H1 (cell line): ENCODE measurements at regions not wholly inside any gene's neighbourhood (a gene's known extent, or its start where the extent isn't known, plus 50 kb on each side); places are given as distances from the start of the nearest gene placed in this dataset.

Source experiments
- CTCF ChIA-PET: fragments of 300-600 bp; sonication (Branson Sonifier 250); formaldehyde crosslinking; loops from one replicate; lab custom pipeline; 2021; ENCODE audit not compliant: partially characterized antibody; lab: Charles Lee
- POLR2A ChIA-PET: fragments of 300-600 bp; sonication (Branson Sonifier 250); formaldehyde crosslinking; loops from one replicate; lab custom pipeline; 2021; ENCODE audit warnings: inconsistent platforms; ENCODE audit not compliant: partially characterized antibody; lab: Charles Lee
- DNase-seq, 2 experiments: peaks; one replicate each; pipeline versions ENCODE4 v3.0.0 to v3.0.0-alpha.2; 2010 to 2022; ENCODE audit warnings: low spot score in 2 of 2, low read depth in 1 of 2, mixed read lengths in 1 of 2
- FAIRE-seq: peaks from 2 replicates; lab custom pipeline; 2011; peaks lifted over from hg19 to GRCh38; lab: Jason Lieb, UNC
- H2AFZ ChIP-seq: 2 replicates; pipeline ENCODE4 v1.8.1; 2012; ENCODE audit warnings: low read length, inconsistent platforms
- H2AK5ac ChIP-seq: 2 replicates; pipeline ENCODE4 v1.6.1; 2013; ENCODE audit warnings: low read depth, low read length
- H2BK120ac ChIP-seq: replicated peaks from 2 replicates; pipeline ENCODE3; 2013; ENCODE audit warnings: low read depth, low read length, inconsistent platforms
- H2BK12ac ChIP-seq: 2 replicates; pipeline ENCODE4 v1.6.1; 2013; ENCODE audit warnings: low read depth, low read length
- H2BK15ac ChIP-seq: 2 replicates; pipeline ENCODE4 v1.6.1; 2013; ENCODE audit warnings: low read length
- H2BK20ac ChIP-seq: 2 replicates; pipeline ENCODE4 v1.6.1; 2013; ENCODE audit warnings: low read length
- H2BK5ac ChIP-seq: 2 replicates; pipeline ENCODE4 v1.6.1; 2013; ENCODE audit warnings: low read depth, low read length
- H3K14ac ChIP-seq: 2 replicates; pipeline ENCODE4 v1.6.1; 2013; ENCODE audit warnings: inconsistent platforms; ENCODE audit not compliant: insufficient read length
- H3K18ac ChIP-seq: 2 replicates; pipeline ENCODE4 v1.6.1; 2013; ENCODE audit warnings: low read length; ENCODE audit errors: extremely low read depth
- H3K23ac ChIP-seq: 2 replicates; pipeline ENCODE4 v1.6.1; 2013; ENCODE audit warnings: inconsistent platforms; ENCODE audit not compliant: insufficient read length
- H3K23me2 ChIP-seq: 2 replicates; pipeline ENCODE4 v1.6.1; 2013; ENCODE audit warnings: low read depth, low read length
- H3K27ac ChIP-seq: 2 replicates; pipeline ENCODE4 v1.6.1; 2011; ENCODE audit warnings: low read depth, low read length, inconsistent platforms
- H3K27me3 ChIP-seq, 4 experiments: replicated peaks in 1 of 4; 1 replicate in 1 of 4; 2 replicates in 3 of 4; pipeline versions ENCODE4 v1.6.1 to v1.8.1; 2011 to 2013; ENCODE audit warnings: low read length in 3 of 4, mild to moderate bottlenecking in 3 of 4, inconsistent platforms in 2 of 4, mixed read lengths in 2 of 4, moderate library complexity in 1 of 4; ENCODE audit not compliant: control insufficient read depth in 3 of 4, insufficient read depth in 3 of 4; ENCODE audit errors: extremely low read depth in 1 of 4
- H3K36me3 ChIP-seq, 4 experiments: 2 replicates each; pipeline versions ENCODE4 v1.6.1 to v1.8.1; 2011 to 2013; ENCODE audit warnings: mild to moderate bottlenecking in 4 of 4, low read length in 3 of 4, moderate library complexity in 2 of 4, control low read depth in 1 of 4, inconsistent platforms in 1 of 4; ENCODE audit not compliant: insufficient read depth in 4 of 4, control insufficient read depth in 2 of 4
- H3K4ac ChIP-seq: replicated peaks from 2 replicates; pipeline ENCODE3; 2013; ENCODE audit warnings: low read length, low read depth, mixed read lengths, inconsistent platforms; ENCODE audit not compliant: insufficient read length
- H3K4me1 ChIP-seq, 4 experiments: replicated peaks in 1 of 4; 1 replicate in 1 of 4; 2 replicates in 3 of 4; pipeline versions ENCODE4 v1.6.1 to v1.8.1; 2011 to 2013; ENCODE audit warnings: low read length in 3 of 4, inconsistent platforms in 2 of 4, mixed read lengths in 1 of 4; ENCODE audit not compliant: insufficient read depth in 4 of 4, control insufficient read depth in 3 of 4
- H3K4me2 ChIP-seq, 2 experiments: 2 replicates each; pipeline versions ENCODE4 v1.6.1 to v1.8.1; 2011 to 2013; ENCODE audit warnings: low read depth in 2 of 2, low read length in 2 of 2, control low read depth in 1 of 2, inconsistent platforms in 1 of 2, mild to moderate bottlenecking in 1 of 2; ENCODE audit not compliant: insufficient read depth in 1 of 2
- H3K4me3 ChIP-seq, 4 experiments: fragments of 200-600, 300-600 bp in 1 of 4; sonication (generic), shearing (Covaris generic), sonication (Bioruptor Twin) in 1 of 4; 2 replicates each; pipeline versions ENCODE4 v1.5.1 to v1.8.1; 2011 to 2016; ENCODE audit warnings: low read length in 4 of 4, low read depth in 3 of 4, control low read depth in 2 of 4, inconsistent platforms in 2 of 4, mild to moderate bottlenecking in 2 of 4, mixed read lengths in 1 of 4, moderate library complexity in 1 of 4; ENCODE audit not compliant: insufficient read depth in 2 of 4; ENCODE audit errors: extremely low read depth in 1 of 4
- H3K56ac ChIP-seq: replicated peaks from 2 replicates; pipeline ENCODE3; 2013; ENCODE audit warnings: low read depth, mild to moderate bottlenecking, mixed read lengths, low read length, inconsistent platforms; ENCODE audit not compliant: insufficient read length
- H3K79me1 ChIP-seq: 2 replicates; pipeline ENCODE4 v1.6.1; 2013; ENCODE audit warnings: low read depth, low read length, control low read depth
- H3K79me2 ChIP-seq, 2 experiments: 2 replicates each; pipeline versions ENCODE4 v1.6.1 to v1.8.1; 2012 to 2013; ENCODE audit warnings: low read length in 2 of 2, mild to moderate bottlenecking in 2 of 2, inconsistent platforms in 1 of 2; ENCODE audit not compliant: insufficient read depth in 2 of 2, control insufficient read depth in 1 of 2
- H3K9ac ChIP-seq, 4 experiments: replicated peaks in 1 of 4; 1 replicate in 1 of 4; 2 replicates in 3 of 4; pipeline versions ENCODE4 v1.6.1 to v1.8.1; 2011 to 2013; ENCODE audit warnings: low read depth in 3 of 4, low read length in 3 of 4, control low read depth in 2 of 4, mild to moderate bottlenecking in 2 of 4, moderate library complexity in 2 of 4, inconsistent platforms in 1 of 4; ENCODE audit errors: extremely low read depth in 1 of 4
- H3K9me3 ChIP-seq, 2 experiments: 2 replicates each; pipeline versions ENCODE4 v1.6.1 to v1.8.1; 2012 to 2013; ENCODE audit warnings: mild to moderate bottlenecking in 2 of 2, moderate library complexity in 2 of 2, control low read depth in 1 of 2, inconsistent platforms in 1 of 2, low read depth in 1 of 2, low read length in 1 of 2, mixed read lengths in 1 of 2; ENCODE audit not compliant: insufficient read depth in 2 of 2
- H4K20me1 ChIP-seq, 2 experiments: replicated peaks in 1 of 2; 2 replicates each; pipeline versions ENCODE3 to v1.8.1; 2011 to 2013; ENCODE audit warnings: inconsistent platforms in 2 of 2, low read length in 2 of 2, mild to moderate bottlenecking in 1 of 2; ENCODE audit not compliant: insufficient read depth in 2 of 2, control insufficient read depth in 1 of 2
- H4K5ac ChIP-seq: 2 replicates; pipeline ENCODE4 v1.6.1; 2013; ENCODE audit warnings: low read length, low read depth, mixed read lengths, inconsistent platforms; ENCODE audit not compliant: insufficient read length
- H4K8ac ChIP-seq: 2 replicates; pipeline ENCODE4 v1.8.0; 2013; ENCODE audit warnings: mild to moderate bottlenecking, moderate library complexity, low read length, inconsistent platforms; ENCODE audit not compliant: insufficient read depth; ENCODE audit errors: extremely low read depth
- H4K91ac ChIP-seq: replicated peaks from 2 replicates; pipeline ENCODE3; 2013; ENCODE audit warnings: low read length, mixed read lengths, inconsistent platforms; ENCODE audit not compliant: insufficient read length
- GABPA ChIP-seq: IDR thresholded peaks from 2 replicates; pipeline ENCODE4 v1.6.1; 2011; ENCODE audit warnings: mild to moderate bottlenecking, low read length, moderate library complexity, borderline replicate concordance; ENCODE audit not compliant: insufficient read depth
- WGBS, 2 experiments: shearing (Covaris generic) in 1 of 2; methylation state at CpG; one replicate each; pipeline versions ENCODE4 v1.1.6 to v1.1.7; 2013 to 2015; ENCODE audit warnings: low lambda C conversion rate in 2 of 2, mixed read lengths in 2 of 2, inconsistent platforms in 1 of 2, low coverage in 1 of 2, missing lambda C conversion rate in 1 of 2; ENCODE audit not compliant: insufficient replicate concordance in 2 of 2, insufficient coverage in 1 of 2, insufficient read length in 1 of 2; ENCODE audit errors: extremely low coverage in 1 of 2, missing lambda C conversion rate in 1 of 2; 5-methylcytosine and 5-hydroxymethylcytosine counted together

GRCh38 chr5:57396701-57397100, 85.9 kb downstream of the ACTBL2 start:
- CTCF ChIA-PET: no interaction called here
- H4K8ac ChIP-seq: no peak overlapping the region
- no peak overlapping the region for H2BK15ac ChIP-seq
- DNase-seq (no peak), FAIRE-seq (no peak)
- no peaks in the 10 kb centered on the region for H3K4me1 ChIP-seq
- H3K23ac ChIP-seq: no peak overlapping the region
- no peaks in the 10 kb centered on the region for H4K20me1 ChIP-seq
- no peak overlapping the region for H3K56ac ChIP-seq
- H2AFZ ChIP-seq: no peak overlapping the region
- H2AK5ac ChIP-seq: no peak overlapping the region
- no peak overlapping the region for H2BK120ac ChIP-seq
- WGBS, 2 experiments: 95% methylated on average over 3 of the region's 3 CpGs; no CpG with 5 or more reads in 1 of the 2 experiments
- no peak overlapping the region for H3K4ac ChIP-seq
- no peak overlapping the region for H3K4me3 ChIP-seq
- H3K27me3 ChIP-seq: no peaks in the 10 kb centered on the region
- H4K91ac ChIP-seq: no peak overlapping the region
- no peaks in the 10 kb centered on the region for H3K79me2 ChIP-seq
- H3K36me3 ChIP-seq: no peaks in the 10 kb centered on the region
- H2BK5ac ChIP-seq: no peak overlapping the region
- no peak overlapping the region for H2BK12ac ChIP-seq
- H4K5ac ChIP-seq: no peak overlapping the region
- H2BK20ac ChIP-seq: no peak overlapping the region
- no peak for TF ChIP-seq GABPA
- no peak overlapping the region for H3K27ac ChIP-seq
- no peak overlapping the region for H3K14ac ChIP-seq
- no peaks in the 10 kb centered on the region for H3K79me1 ChIP-seq
- H3K23me2 ChIP-seq: no peaks in the 10 kb centered on the region
- no peak overlapping the region for H3K18ac ChIP-seq
- H3K4me2 ChIP-seq: no peak overlapping the region
- POLR2A ChIA-PET: no interaction called here
- no peaks in the 10 kb centered on the region for H3K9me3 ChIP-seq
- no peak overlapping the region for H3K9ac ChIP-seq
